GM12875 (cell line): ENCODE measurements at regions not wholly inside any gene's neighbourhood (a gene's known extent, or its start where the extent isn't known, plus 50 kb on each side); places are given as distances from the start of the nearest gene placed in this dataset.

ENCODE experiments used
- H3K4me3 ChIP-seq: one replicate; pipeline ENCODE4 v1.5.1; 2011; ENCODE audit warnings: low read depth, low read length, control low read depth
- CTCF ChIP-seq: IDR thresholded peaks from 2 replicates; pipeline ENCODE4 v1.5.1; 2011; ENCODE audit warnings: low read depth, mild to moderate bottlenecking, control low read depth, inconsistent platforms, low read length, moderate library complexity, borderline replicate concordance; ENCODE audit not compliant: insufficient read depth

GRCh38 chr9:90064971-90065370 lies 460.2 kb downstream of the GADD45G start:
- TF ChIP-seq CTCF = no peak
- no peak overlapping the region for H3K4me3 ChIP-seq

- no peak for TF ChIP-seq CTCF
- no peak overlapping the region for H3K4me3 ChIP-seq
Measured at GRCh38 chr9:90065851-90066250, 461.0 kb downstream of the GADD45G start.

GRCh38 chr9:90069085-90069484 lies 464.3 kb downstream of the GADD45G start:
- TF ChIP-seq CTCF = no peak

GRCh38 chr9:90070056-90070455 lies 465.2 kb downstream of the GADD45G start:
- TF ChIP-seq CTCF = no peak
- H3K4me3 ChIP-seq = no peak overlapping the region

More at GRCh38 chr9:90069085-90069484, 464.3 kb downstream of the GADD45G start:
- no peak overlapping the region for H3K4me3 ChIP-seq

- no peak overlapping the region for H3K4me3 ChIP-seq
- TF ChIP-seq CTCF = no peak
Measured at GRCh38 chr9:90070469-90070868, 465.7 kb downstream of the GADD45G start.

GRCh38 chr9:90070931-90071660 lies 466.3 kb downstream of the GADD45G start:
- TF ChIP-seq CTCF = no peak
- H3K4me3 ChIP-seq = no peak overlapping the region
